CD4-positive, alpha-beta T cell treated with Interleukin-6 for 4 hours (primary cell): ENCODE measurements at regions not wholly inside any gene's neighbourhood (a gene's known extent, or its start where the extent isn't known, plus 50 kb on each side); places are given as distances from the start of the nearest gene placed in this dataset.
"Not testable (repeated sequence)": the region's sequence is repeated elsewhere in the genome, so short reads cannot be mapped to it uniquely, and the experiment has no call there.

Source experiments
- DNase-seq: peaks from one replicate; pipeline ENCODE4 v3.0.0-alpha.2; 2020; ENCODE audit warnings: mixed read lengths

DNA sequence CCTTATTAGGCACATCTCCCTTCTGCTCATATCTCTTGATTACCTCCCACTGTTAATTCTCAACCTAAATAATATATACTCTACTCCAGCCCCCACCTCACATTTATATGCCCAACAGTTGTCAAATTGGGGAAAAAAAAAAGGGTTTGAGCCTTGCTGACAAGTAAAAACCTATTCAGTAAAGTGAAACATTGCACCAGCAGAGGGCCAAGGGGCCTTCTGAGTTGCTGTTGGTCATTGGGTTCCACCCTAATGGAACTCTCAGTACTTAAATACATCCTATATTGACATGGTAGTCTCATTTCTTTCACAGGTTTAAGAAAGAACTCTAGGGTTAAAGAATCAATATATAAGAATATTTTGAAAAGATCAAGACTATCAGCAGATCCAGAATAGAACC is 362.2 kb downstream of the SMARCA1 start:
- DNase-seq, result no peak

GRCh38 chrX:129158505-129158904 is 364.8 kb downstream of the SMARCA1 start:
- DNase-seq, result no peak

DNA sequence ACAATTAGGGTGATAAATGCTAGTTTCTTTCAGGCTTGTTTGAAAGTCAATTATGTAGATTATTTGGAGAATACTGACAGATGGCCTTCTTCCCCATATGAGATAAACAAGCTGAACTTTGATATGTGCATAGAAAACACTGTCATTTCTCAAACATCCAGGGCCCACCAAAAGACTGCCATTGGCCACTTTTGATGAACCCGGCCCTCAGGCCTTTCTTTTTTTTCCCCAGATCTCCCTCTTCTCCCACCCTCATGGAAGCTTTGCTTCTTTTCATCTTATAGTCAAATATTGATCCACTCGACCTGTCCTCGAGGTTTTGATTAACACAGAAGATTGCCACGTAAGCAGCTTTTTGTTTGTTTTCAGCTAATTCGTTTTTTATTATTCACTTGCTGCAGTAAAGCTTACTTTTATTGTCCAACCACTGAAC is 377.4 kb downstream of the SMARCA1 start:
- no peak for DNase-seq

- DNase-seq, result no peak
These were observed 377.9 kb downstream of the SMARCA1 start for GRCh38 chrX:129145385-129145784.

GRCh38 chrX:129144172-129145038 is 378.9 kb downstream of the SMARCA1 start:
- DNase-seq, result no peak

DNA sequence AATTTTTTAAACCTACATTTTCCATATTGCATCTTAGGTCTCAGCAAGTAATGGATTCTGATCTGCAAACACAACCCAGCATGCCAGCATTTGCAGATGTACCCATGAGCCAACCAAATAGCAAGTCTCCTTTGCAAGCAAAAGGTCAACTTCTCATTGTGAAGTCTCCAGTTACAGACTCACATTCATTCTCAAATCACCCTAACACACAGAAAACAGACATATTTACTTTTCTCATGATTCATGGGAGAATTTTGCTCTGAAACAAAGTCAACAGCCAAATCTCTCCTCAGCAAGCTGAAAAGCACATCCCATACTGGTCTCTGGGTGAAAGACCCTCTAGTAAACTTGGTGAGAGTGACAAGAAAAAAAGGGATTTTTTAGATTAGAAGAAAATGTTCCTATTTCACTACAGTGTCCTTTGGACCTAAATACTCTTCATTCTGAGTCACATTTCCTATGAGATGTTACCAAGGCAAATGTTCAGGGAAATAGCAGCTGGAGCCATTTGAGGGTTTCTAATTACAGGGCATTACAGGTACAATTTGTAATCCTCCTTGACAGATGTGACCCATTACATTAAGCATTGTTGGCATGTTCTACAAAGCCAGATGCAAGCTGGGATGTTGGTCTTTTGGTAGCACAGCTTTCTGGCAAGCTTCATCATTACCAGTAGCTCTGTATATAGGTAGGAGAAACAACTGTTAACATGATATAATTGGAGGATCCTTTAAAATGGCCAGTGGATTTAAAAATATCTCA is 383.3 kb downstream of the SMARCA1 start:
- no peak for DNase-seq

DNA sequence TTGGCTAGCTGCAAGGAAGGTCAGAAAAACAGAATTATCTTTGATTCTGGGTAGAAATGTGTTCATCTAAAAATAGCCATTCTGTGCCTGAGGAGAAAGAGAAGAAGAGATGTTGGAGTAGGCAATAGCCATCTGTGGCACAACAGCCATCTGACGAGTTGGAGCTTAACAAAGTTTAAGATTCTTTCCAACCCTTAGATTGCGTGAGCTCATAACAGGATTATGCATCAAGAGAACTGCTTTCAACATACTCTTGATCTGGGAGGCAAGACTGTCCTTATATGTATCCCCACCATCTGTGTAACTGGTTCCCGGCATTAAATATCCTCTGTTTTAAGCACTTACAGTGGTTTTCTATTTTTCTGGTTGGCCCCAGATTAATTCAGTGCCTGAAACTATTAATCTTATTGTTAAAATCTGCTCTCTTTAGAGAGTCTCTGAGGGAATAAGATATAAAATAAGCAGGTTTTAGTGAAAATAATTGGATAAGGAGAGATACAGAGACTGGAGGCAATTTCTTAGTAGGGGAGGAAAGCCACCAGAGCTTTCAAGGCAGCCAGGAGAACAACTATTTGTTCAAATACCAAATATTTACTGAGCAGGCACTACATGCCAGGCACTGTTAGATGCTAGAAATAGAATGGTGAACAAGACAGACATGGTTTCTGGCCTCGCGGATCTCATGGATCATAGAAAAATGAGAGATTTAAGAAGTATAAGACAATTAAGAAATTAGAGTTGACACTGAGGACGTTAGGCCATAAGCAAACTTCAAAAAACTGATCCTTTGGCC is 398.0 kb downstream of the SMARCA1 start:
- DNase-seq, result no peak

DNA sequence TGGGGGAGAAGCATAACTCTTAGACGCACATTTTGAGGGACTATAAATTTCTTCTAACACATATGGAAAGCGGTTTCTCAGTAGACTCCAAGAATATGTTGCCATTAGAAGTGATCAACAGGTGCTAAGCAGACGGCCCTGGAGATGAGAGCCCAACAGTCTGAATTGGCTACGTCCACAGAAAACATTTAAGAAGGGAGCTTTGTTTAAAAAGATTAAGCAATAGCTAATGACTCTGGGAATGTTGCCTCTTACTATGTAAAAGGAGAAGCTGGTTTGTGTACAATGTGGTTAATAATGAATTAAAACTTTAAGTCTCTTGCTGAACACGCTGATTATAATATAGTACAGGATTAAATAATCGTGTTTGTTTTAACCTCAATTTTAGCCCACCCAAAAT is 399.5 kb downstream of the SMARCA1 start:
- no peak for DNase-seq

DNA sequence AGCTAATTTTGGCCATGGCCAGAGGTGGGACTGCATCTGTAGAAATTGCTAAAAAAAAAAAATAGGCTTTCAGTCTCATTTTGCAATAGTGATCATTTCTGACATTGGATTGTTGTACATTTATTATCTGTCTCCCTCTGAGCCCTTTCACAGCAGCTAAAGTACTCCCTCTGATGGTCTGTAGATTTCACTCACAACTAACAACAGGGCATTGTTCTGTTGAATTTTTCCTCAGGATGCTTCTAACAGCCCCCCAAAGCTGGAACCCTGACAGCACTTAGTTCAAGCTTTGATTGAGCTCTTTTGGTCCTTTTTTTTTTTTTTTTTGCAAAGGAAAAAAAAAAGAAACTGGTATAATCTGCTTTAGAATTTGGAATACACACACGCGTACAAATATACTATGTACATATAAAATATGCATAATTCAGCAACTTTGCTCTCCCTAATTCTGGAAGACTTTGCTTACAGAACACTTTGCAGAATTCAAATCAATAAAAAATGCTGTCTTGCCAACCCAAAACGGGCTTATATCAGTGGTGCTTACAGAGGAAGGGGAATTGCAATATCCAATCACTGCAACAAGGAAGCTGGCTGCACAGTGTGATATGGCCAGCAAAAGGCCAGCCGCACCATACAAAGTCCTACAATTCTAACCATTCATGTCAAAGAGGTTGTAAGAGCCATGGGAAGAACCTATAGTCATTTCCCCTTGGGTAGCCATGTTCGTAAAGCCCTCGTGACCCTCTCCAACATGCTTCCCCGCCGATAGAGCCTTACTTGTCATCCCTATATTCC is 406.4 kb downstream of the SMARCA1 start:
- DNase-seq, result no peak

- DNase-seq, result no peak
These were observed 407.4 kb downstream of the SMARCA1 start for GRCh38 chrX:129115935-129116334.

GRCh38 chrX:129115104-129115503 is 408.2 kb downstream of the SMARCA1 start:
- no peak for DNase-seq

- DNase-seq, result no peak
These were observed 412.1 kb downstream of the SMARCA1 start for GRCh38 chrX:129111081-129111798.

DNA sequence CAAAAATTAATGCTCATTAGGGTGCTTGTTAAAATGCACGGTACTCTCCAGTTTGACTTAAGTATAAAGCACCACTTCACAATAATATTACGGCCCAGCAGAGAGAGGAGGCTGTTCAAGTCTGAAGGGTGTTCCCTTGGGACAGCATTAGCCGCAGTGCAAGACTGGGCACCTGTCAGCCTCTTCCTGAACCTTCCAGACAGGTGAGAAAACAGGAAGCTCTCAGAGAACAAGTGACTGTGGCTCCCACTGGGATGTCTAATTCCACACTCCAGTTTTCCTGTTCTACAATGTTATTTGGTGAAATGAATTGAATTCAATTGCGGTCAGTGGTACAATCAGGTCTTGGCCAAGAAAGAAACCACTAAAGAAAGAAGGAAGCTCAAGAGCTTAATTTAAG is 414.4 kb downstream of the SMARCA1 start:
- no peak for DNase-seq

DNA sequence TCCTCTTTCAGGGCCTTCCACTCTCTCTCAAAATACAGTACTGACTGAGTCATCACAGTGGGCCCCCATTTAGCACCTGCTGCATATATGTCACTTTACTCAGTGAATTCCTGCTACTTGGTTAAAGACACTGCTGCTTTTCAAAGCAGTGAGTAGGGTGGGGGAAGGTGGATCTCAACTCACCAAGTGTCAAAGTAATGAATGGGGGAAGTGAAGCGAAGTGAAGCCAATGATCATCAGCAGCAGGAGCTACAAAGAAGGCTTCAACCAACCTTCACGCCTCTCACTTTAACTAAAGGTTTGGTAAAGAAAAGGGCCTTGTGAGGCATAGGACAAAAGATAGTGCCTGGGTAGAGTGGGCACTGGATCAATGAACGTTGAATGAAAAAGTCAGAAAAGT is 424.1 kb downstream of the SMARCA1 start:
- DNase-seq, result no peak

GRCh38 chrX:129097668-129098067 is 425.6 kb downstream of the SMARCA1 start:
- no peak for DNase-seq

- no peak for DNase-seq
These were observed 429.6 kb downstream of the SMARCA1 start for GRCh38 chrX:129093706-129094105.

DNA sequence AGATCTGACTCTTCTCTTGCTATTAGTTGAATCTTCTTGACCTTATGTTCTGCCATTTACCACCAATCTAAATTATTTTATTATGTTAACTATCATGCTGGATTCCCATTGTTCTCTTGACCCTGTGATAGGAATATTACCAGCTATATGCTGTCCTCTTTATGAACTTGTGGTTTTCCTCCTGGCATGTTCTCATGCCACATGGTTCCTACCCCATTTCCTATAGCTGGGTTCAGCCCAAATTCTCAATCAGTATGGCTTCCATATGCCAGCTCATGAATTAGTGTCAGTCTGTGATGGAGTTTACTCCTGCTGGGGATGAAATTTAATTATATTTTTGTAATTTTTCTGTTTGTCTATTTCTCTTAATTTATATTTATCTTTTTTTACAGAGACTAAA is 430.5 kb downstream of the SMARCA1 start:
- DNase-seq, result no peak

- DNase-seq, result no peak
These were observed 431.0 kb downstream of the SMARCA1 start for GRCh38 chrX:129092242-129092641.

GRCh38 chrX:129091097-129091496 is 432.2 kb downstream of the SMARCA1 start:
- no peak for DNase-seq

GRCh38 chrX:129086802-129087201 is 436.5 kb downstream of the SMARCA1 start:
- no peak for DNase-seq

DNA sequence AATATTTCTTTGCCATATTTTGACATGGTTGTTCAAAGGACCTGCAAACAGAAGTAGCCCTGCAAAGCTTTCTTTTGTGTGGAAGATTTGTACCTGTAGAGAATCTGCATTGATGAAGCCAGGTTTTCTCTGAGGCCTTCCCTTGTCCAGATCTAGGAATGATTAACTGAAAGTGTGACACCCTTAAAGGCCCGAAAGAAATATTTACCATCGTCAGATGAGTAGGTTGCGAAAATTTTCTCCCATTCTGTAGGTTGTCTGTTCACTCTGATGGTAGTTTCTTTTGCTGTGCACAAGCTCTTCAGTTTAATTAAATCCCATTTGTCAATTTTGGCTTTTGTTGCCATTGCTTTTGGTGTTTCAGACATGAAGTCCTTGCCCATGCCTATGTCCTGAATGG is 439.0 kb downstream of the SMARCA1 start:
- DNase-seq, result not testable (repeated sequence)
